CD1c-positive myeloid dendritic cell (primary cell): ENCODE measurements at regions not wholly inside any gene's neighbourhood (a gene's known extent, or its start where the extent isn't known, plus 50 kb on each side); places are given as distances from the start of the nearest gene placed in this dataset.
A peak's percentile ranks its signal among the peaks of the same experiment; 100 is the strongest.

Source experiments
- DNase-seq: peaks from one replicate; pipeline ENCODE4 v3.0.0-alpha.2; 2016; ENCODE audit errors: extremely low spot score

GRCh38 chr13:22127277-22128164, 456.6 kb downstream of the FGF9 start:
- no peak for DNase-seq

GRCh38 chr13:22128441-22129408, 457.9 kb downstream of the FGF9 start:
- no peak for DNase-seq

- no peak for DNase-seq
These were observed 459.4 kb downstream of the FGF9 start for GRCh38 chr13:22130254-22130653.

GRCh38 chr13:22134261-22134660, 463.4 kb downstream of the FGF9 start:
- DNase-seq = no peak

- DNase-seq = no peak
These were observed 464.6 kb downstream of the FGF9 start for GRCh38 chr13:22135446-22135845.

GRCh38 chr13:22137361-22138050, 466.6 kb downstream of the FGF9 start:
- DNase-seq = no peak

- no peak for DNase-seq
These were observed 468.1 kb downstream of the FGF9 start for GRCh38 chr13:22138947-22139346.

- no peak for DNase-seq
These were observed 470.8 kb downstream of the FGF9 start for GRCh38 chr13:22141716-22142115.

- no peak for DNase-seq
These were observed 472.8 kb downstream of the FGF9 start for GRCh38 chr13:22143671-22144070.

GRCh38 chr13:22144806-22145205, 473.9 kb downstream of the FGF9 start:
- no peak for DNase-seq

- DNase-seq = no peak
These were observed 477.3 kb downstream of the FGF9 start for GRCh38 chr13:22148187-22148586.

- DNase-seq = no peak
These were observed 481.9 kb downstream of the FGF9 start for GRCh38 chr13:22152751-22153150.

- DNase-seq = no peak
These were observed 483.2 kb downstream of the FGF9 start for GRCh38 chr13:22154041-22154440.

- peak; percentile 50 for DNase-seq
These were observed 491.0 kb downstream of the FGF9 start for GRCh38 chr13:22161871-22162270.

- peak; percentile 30 for DNase-seq
These were observed 492.0 kb downstream of the FGF9 start for GRCh38 chr13:22162889-22163288.

- DNase-seq = no peak
These were observed 497.7 kb downstream of the FGF9 start for GRCh38 chr13:22168437-22169190.

GRCh38 chr13:22169473-22169872, 498.6 kb downstream of the FGF9 start:
- no peak for DNase-seq

GRCh38 chr13:22173610-22174009, 502.7 kb downstream of the FGF9 start:
- DNase-seq = no peak

- DNase-seq = no peak
These were observed 504.4 kb downstream of the FGF9 start for GRCh38 chr13:22175241-22175640.

GRCh38 chr13:22175815-22176214, 504.9 kb downstream of the FGF9 start:
- no peak for DNase-seq

GRCh38 chr13:22176968-22177520, 506.2 kb downstream of the FGF9 start:
- DNase-seq = no peak
